Osteoblast (primary cell): ENCODE measurements at regions not wholly inside any gene's neighbourhood (a gene's known extent, or its start where the extent isn't known, plus 50 kb on each side); places are given as distances from the start of the nearest gene placed in this dataset.
"Not testable (repeated sequence)": the region's sequence is repeated elsewhere in the genome, so short reads cannot be mapped to it uniquely, and the experiment has no call there.

Experiments used
- DNase-seq: peaks from one replicate; pipeline ENCODE4 v3.0.0; 2011; ENCODE audit warnings: low spot score, mixed read lengths; ENCODE audit not compliant: insufficient read length; ENCODE audit errors: missing footprints
- H2AFZ ChIP-seq: 2 replicates; pipeline ENCODE4 v1.6.0; 2011; ENCODE audit warnings: mild to moderate bottlenecking, low read length
- H3K27ac ChIP-seq: 2 replicates; pipeline ENCODE4 v1.5.1; 2011; ENCODE audit warnings: mild to moderate bottlenecking, low read depth, low read length, moderate library complexity
- H3K27me3 ChIP-seq: 2 replicates; pipeline ENCODE4 v1.6.0; 2012; ENCODE audit warnings: mild to moderate bottlenecking, control low read depth, inconsistent platforms, low read length, moderate library complexity; ENCODE audit not compliant: insufficient read depth
- H3K36me3 ChIP-seq: 2 replicates; pipeline ENCODE4 v1.5.1; 2011; ENCODE audit warnings: mild to moderate bottlenecking, low read length, control low read depth, moderate library complexity; ENCODE audit not compliant: insufficient read depth
- H3K4me1 ChIP-seq: 2 replicates; pipeline ENCODE4 v1.5.1; 2011; ENCODE audit warnings: mild to moderate bottlenecking, low read length, control low read depth, moderate library complexity; ENCODE audit not compliant: insufficient read depth
- H3K4me2 ChIP-seq: 2 replicates; pipeline ENCODE4 v1.6.0; 2011; ENCODE audit warnings: mild to moderate bottlenecking, low read length; ENCODE audit not compliant: insufficient read depth
- H3K4me3 ChIP-seq: fragments of 200-600 bp; sonication (generic); 3 replicates; pipeline ENCODE4 v1.5.1; 2012; ENCODE audit warnings: mild to moderate bottlenecking, low read length, inconsistent platforms; ENCODE audit not compliant: insufficient read depth
- H3K79me2 ChIP-seq: 2 replicates; pipeline ENCODE4 v1.6.0; 2012; ENCODE audit warnings: mild to moderate bottlenecking, low read length, control low read depth, inconsistent platforms; ENCODE audit not compliant: insufficient read depth
- H3K9me3 ChIP-seq: 2 replicates; pipeline ENCODE4 v1.5.1; 2011; ENCODE audit warnings: low read depth, low read length, control low read depth
- H4K20me1 ChIP-seq: 2 replicates; pipeline ENCODE4 v1.6.0; 2012; ENCODE audit warnings: mild to moderate bottlenecking, low read length, control low read depth; ENCODE audit not compliant: insufficient read depth
- TF ChIP-seq, protein P1 (sequence below): IDR thresholded peaks from 2 replicates; pipeline ENCODE4 v1.5.1; 2011; ENCODE audit warnings: mild to moderate bottlenecking, low read depth, low read length, moderate library complexity; ENCODE audit errors: extremely low read depth

- Histone ChIP-seq H3K27ac (no peak overlapping the region), H3K4me1 (no peaks in the 10 kb centered on the region), H4K20me1 (no peaks in the 10 kb centered on the region), H3K9me3 (no peaks in the 10 kb centered on the region), H3K4me3 (no peak overlapping the region), H3K36me3 (no peaks in the 10 kb centered on the region), H3K27me3 (peaks cover 3% of the 10 kb centered on the region), H3K79me2 (no peaks in the 10 kb centered on the region), H3K4me2 (no peak overlapping the region), H2AFZ (no peak overlapping the region)
- TF ChIP-seq, protein P1, sequence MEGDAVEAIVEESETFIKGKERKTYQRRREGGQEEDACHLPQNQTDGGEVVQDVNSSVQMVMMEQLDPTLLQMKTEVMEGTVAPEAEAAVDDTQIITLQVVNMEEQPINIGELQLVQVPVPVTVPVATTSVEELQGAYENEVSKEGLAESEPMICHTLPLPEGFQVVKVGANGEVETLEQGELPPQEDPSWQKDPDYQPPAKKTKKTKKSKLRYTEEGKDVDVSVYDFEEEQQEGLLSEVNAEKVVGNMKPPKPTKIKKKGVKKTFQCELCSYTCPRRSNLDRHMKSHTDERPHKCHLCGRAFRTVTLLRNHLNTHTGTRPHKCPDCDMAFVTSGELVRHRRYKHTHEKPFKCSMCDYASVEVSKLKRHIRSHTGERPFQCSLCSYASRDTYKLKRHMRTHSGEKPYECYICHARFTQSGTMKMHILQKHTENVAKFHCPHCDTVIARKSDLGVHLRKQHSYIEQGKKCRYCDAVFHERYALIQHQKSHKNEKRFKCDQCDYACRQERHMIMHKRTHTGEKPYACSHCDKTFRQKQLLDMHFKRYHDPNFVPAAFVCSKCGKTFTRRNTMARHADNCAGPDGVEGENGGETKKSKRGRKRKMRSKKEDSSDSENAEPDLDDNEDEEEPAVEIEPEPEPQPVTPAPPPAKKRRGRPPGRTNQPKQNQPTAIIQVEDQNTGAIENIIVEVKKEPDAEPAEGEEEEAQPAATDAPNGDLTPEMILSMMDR = no peak
- no peak for DNase-seq
Measured at GRCh38 chr10:113485736-113486135, 67.1 kb upstream of the HABP2 start.

- Histone ChIP-seq H3K36me3 (no peaks in the 10 kb centered on the region), H3K4me1 (no peaks in the 10 kb centered on the region), H3K27me3 (peaks cover 2% of the 10 kb centered on the region), H3K79me2 (no peaks in the 10 kb centered on the region), H3K9me3 (no peaks in the 10 kb centered on the region), H3K27ac (no peak overlapping the region), H4K20me1 (no peaks in the 10 kb centered on the region), H3K4me3 (no peak overlapping the region), H3K4me2 (no peak overlapping the region), H2AFZ (no peak overlapping the region)
- DNase-seq = no peak
- TF ChIP-seq, protein P1 = no peak
Measured at GRCh38 chr10:113486531-113486930, 66.3 kb upstream of the HABP2 start.

- no peak for DNase-seq
- Histone ChIP-seq H2AFZ (no peak overlapping the region), H3K4me3 (no peak overlapping the region), H3K27ac (no peak overlapping the region), H3K79me2 (no peaks in the 10 kb centered on the region), H3K4me1 (no peaks in the 10 kb centered on the region), H3K27me3 (no peaks in the 10 kb centered on the region), H4K20me1 (no peaks in the 10 kb centered on the region), H3K4me2 (no peak overlapping the region), H3K9me3 (no peaks in the 10 kb centered on the region), H3K36me3 (no peaks in the 10 kb centered on the region)
- TF ChIP-seq, protein P1 = no peak
Measured at GRCh38 chr10:113487154-113487553, 65.7 kb upstream of the HABP2 start.

DNA sequence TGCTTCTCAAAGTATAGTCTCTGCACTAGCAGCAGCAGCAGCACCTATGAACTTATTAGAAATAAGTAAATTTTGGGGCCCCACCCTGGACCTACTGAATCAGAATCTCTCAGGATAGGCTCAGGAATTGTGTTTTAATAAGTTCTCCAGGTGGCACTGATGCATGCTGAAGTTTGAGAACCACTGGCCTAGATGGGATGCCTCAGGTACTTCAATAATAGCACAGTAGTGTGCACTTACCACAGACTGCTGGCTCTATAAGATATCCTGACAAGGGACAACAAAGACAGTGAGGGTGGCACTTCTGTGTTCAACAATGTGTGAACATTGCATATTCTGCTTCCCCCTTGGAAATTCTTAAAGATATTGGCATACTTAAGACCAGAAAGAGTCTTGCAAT, 64.7 kb upstream of the HABP2 start:
- H3K4me1 ChIP-seq = no peaks in the 10 kb centered on the region
- no peaks in the 10 kb centered on the region for H3K9me3 ChIP-seq
- no peaks in the 10 kb centered on the region for H4K20me1 ChIP-seq
- H3K79me2 ChIP-seq = no peaks in the 10 kb centered on the region
- no peak overlapping the region for H2AFZ ChIP-seq
- TF ChIP-seq, protein P1 = no peak
- H3K27me3 ChIP-seq = no peaks in the 10 kb centered on the region
- H3K4me2 ChIP-seq = no peak overlapping the region
- H3K4me3 ChIP-seq = no peak overlapping the region
- no peaks in the 10 kb centered on the region for H3K36me3 ChIP-seq
- H3K27ac ChIP-seq = no peak overlapping the region
- DNase-seq = no peak

GRCh38 chr10:113489522-113489921, 63.3 kb upstream of the HABP2 start:
- H4K20me1 ChIP-seq, H3K27me3 ChIP-seq, H3K4me3 ChIP-seq, DNase-seq, H3K79me2 ChIP-seq, H2AFZ ChIP-seq, H3K4me2 ChIP-seq, H3K27ac ChIP-seq, H3K36me3 ChIP-seq, H3K4me1 ChIP-seq, H3K9me3 ChIP-seq: not testable (repeated sequence)
